NCI-H1436 (cell line): ENCODE measurements at regions not wholly inside any gene's neighbourhood (a gene's known extent, or its start where the extent isn't known, plus 50 kb on each side); places are given as distances from the start of the nearest gene placed in this dataset.
A peak's percentile ranks its signal among the peaks of the same experiment; 100 is the strongest.
"Not testable (repeated sequence)": the region's sequence is repeated elsewhere in the genome, so short reads cannot be mapped to it uniquely, and the experiment has no call there.

Experiments
- DNase-seq: peaks from one replicate; lab custom pipeline; 2025; lab: John Stamatoyannopoulos, UW

DNA sequence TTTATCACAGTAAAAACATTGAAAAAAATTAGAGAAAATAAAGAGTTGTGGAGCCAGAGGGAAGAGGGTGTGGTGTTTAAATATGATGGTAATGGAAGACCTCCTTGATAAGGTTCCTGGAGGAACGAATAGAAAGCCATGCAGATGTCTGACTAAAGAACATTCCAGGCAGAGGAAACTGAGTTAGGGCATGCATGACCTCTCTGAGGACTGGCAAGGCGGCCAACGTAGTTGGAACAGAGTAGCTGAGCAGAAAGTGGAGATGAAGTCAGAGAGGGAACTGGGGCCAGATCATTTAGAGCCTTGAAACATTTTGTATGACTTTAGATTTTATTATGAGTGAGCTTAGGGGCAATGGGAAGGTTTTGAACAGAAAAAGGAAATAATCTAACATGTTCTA lies 377.5 kb downstream of the HLX start:
- no peak for DNase-seq

DNA sequence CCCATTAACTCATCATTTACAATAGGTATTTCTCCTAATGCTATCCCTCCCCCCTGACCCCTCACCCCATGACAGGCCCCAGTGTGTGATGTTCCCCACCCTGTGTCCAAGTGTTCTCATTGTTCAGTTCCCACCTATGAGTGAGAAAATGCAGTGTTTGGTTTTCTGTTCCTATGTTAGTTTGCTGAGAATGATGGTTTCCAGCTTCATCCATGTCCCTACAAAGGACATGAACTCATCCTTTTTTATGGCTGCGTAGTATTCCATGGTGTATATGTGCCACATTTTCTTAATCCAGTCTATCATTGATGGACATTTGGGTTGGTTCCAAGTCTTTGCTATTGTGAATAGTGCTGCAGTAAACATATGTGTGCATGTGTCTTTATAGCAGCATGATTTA lies 378.3 kb downstream of the HLX start:
- not testable (repeated sequence) for DNase-seq

DNA sequence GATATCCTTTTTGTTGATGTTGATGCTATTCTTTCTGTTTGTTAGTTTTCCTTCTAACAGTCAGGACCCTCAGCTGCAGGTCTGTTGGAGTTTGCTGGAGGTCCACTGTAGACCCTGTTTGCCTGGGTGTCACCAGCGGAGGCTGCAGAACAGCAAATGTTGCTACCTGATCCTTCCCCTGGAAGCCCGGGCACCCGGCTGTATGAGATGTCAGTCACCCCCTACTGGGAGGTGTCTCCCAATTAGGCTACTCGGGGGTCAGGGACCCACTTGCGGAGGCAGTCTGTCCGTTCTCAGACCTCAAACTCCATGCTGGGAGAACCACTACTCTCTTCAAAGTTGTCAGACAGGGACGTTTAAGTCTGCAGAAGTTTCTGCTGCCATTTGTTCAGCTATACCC lies 383.4 kb downstream of the HLX start:
- DNase-seq, result not testable (repeated sequence)

DNA sequence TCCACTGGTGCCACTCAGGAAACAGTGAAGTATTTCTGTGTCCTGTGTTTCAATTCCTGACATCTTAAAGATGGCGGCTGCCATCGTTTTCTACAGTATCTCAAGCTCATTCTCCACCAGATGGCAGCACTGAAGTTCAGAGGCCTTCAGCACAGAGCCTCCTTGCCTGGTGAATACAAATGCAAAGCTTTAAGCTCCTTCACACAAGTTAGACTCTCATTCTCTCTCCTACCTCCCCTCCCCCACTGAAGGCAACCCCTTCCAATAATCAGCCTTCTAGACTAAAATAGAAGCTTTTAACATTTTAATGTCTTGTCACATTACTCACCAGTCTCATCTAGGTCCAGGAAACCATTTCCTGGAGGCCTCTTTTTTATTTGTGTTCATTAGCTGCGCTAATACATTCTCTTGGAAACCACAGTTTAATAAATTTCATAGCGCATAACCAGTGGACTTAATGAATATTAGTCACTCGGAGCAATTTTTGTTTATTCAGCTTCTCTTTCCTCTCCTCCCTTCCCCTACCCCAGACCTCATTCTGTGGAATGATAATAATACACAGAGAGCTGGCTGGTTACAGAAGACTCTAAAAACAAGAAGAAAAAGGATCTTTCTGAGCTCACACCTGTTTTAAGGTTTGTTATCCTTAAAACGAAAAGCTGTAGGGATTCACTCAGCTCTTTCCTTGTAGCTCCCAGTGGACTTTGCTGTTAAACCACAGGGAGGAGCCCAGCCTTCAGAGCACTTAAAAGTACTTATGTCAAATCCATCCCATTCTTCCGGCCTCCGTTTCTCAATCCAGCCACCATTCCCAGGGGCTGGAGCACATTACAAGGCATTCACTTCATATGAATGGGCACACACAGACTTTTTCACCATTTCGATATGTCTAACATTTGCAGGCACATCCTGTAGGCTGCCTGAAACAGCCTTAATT lies 384.9 kb downstream of the HLX start:
- DNase-seq, result peak; percentile 74

DNA sequence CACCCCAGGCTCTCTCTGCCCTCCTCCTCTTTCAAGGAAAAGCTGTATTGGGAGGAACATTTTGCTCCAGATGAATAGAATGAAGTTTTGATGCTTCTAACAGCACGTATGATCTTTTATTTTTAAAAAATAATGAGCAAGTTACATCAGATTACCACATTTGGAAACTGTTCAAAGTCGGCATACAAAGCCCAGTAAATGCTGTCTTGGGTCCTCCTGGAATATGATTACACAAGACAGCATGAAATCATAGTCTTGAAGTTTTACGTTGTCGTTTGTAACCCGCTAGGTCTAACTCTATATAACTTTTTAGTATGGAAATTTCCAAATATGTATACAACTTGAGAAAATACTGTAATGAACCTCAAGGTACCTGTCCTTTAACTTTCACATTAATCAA lies 385.6 kb downstream of the HLX start:
- no peak for DNase-seq

GRCh38 chr1:221268295-221268694 lies 389.1 kb downstream of the HLX start:
- no peak for DNase-seq

- DNase-seq, result no peak
Measured at GRCh38 chr1:221271701-221272100, 392.5 kb downstream of the HLX start.

- DNase-seq, result no peak
Measured at GRCh38 chr1:221272940-221273339, 393.7 kb downstream of the HLX start.

GRCh38 chr1:221274373-221274772 lies 395.1 kb downstream of the HLX start:
- peak; percentile 89 for DNase-seq

DNA sequence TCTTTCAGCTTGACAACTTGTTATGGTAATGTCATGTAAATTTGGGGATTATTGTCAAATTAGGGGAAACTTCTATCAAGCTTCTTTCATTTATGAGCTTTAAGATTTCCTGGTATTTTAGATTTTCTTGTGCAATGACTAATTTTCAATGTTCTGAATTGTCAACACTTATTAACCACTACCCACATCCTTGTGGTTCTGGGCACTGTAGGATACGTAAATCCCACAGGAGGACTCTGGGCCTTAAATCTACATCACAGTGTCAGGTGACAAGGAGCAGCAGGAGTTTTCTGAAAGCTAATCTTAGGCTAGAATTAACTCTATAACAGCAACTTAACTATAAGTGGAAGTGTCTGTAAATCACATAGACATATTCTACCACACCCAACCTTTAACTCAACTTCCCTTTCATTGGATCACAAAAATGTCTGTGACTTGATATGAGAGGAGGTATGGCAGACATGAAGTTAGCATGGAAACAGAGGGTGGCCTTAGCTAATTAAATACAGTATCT lies 397.7 kb downstream of the HLX start:
- DNase-seq, result no peak

- no peak for DNase-seq
Measured at GRCh38 chr1:221279146-221279545, 399.9 kb downstream of the HLX start.

- no peak for DNase-seq
Measured at GRCh38 chr1:221283532-221283931, 404.3 kb downstream of the HLX start.

DNA sequence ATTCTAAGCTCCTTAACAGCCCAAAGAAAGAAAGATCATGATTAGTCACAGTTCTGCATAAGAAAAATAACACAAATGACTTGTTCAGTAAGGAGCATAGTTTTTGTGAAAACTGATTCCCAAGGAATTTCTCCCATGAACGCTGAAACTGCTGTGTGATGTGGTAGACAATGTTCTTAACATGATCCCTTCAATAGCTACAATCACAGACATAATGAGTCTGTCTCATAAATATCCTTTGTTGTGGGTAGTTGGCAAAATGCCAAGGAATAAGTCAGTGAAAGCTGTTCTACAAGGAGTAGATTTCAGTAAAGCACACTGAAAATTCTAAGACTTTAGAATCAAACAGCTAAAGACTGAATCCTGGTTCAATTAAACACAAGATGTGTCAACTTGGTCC lies 404.8 kb downstream of the HLX start:
- peak; percentile 64 for DNase-seq

GRCh38 chr1:221284991-221285390 lies 405.7 kb downstream of the HLX start:
- DNase-seq, result not testable (repeated sequence)

GRCh38 chr1:221285458-221286210 lies 406.4 kb downstream of the HLX start:
- DNase-seq, result not testable (repeated sequence)

DNA sequence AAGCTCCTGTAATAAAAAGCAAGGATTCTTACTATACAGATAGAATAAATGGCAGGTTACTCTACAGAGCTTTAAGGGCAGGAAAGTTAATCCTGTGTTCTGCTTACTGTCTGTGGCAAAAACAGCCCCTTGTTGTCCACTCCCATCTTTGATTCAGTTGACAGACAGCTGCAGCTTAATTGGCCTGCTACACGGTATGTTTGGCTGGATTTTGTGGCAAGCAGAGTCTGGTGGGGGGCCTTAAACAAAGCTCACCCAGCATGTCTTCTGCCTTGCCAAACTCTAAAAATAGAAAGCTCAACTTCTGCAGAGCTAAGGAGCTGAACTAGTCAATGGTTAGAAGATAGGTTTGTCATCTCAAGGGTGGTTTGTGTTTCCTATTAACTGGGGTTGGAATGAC lies 407.2 kb downstream of the HLX start:
- DNase-seq, result no peak

DNA sequence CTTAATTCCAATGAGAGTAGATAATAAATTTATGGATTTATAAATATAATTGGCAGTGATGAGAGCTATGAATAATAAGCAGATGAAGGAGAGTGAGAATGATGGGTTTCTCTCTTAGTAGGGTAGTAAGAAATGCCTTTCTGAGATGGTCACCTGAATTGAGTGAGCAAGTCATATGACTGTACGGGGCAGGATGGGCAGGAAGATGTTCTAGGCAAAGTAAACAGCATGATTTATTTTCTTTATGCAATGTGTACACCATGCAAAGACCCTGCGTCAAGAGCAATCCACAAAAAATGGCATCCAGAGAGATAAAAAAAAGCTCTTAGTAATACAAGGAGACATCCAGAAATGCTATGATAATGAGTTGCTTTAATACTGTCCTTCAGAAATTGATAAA lies 409.9 kb downstream of the HLX start:
- no peak for DNase-seq

DNA sequence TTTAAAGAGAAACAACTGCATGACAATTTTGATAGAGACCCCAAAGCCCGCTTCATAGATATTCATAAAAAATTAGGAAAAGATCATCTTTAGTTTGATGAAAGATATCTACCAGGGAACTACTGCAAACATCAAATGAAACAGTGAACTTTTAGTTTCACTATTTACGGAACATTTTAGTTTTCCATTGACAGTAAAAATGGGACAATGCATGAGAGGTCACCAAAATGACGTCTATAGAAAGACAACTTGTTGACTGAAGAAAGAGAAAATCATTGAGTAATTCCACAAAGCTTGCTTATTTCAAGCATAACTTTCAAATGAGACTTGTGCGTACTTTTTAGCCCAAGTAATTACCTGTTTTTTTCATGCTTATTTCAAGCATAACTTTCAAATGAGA lies 411.4 kb downstream of the HLX start:
- no peak for DNase-seq

GRCh38 chr1:221291113-221291512 lies 411.9 kb downstream of the HLX start:
- no peak for DNase-seq

DNA sequence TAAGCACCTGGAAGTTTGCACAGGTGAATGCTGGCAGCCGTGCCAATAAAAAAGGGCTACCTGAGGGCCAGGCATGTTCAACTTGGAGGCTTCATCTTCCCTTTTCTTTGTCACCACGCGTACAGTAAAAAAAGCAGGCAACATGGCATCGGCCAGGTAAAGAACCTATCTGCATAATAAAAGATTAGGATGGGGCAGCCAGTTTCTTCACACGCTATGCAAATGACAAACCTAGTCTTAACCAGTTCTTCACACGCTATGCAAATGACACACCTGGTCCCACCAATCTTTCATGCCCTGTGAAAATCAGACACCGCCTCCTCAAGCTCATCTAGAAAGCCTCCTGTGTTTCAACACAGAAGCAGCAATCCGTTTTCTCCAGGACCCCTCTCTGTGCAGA lies 413.4 kb downstream of the HLX start:
- DNase-seq, result no peak

DNA sequence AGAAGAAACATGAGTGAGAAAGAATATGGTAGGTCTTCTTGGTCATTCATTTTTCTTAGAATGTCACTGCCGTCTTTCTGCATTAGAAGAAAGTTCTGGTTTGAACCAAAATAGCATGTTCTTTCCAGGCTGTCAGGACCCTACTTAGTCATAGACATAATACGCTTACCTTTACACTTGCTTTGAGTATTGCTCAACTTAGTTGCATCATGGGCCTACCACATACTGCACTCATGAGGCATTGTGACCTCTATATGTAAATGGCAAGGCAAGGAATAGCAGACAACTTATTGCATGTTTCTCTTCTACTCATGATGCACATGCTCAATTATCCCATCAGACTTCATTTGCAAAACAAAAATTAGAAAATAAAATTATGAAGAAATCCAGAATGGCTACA lies 415.0 kb downstream of the HLX start:
- DNase-seq, result no peak

- DNase-seq, result no peak
Measured at GRCh38 chr1:221302357-221302756, 423.1 kb downstream of the HLX start.

GRCh38 chr1:221302810-221303209 lies 423.6 kb downstream of the HLX start:
- DNase-seq, result no peak
